ENCODE measurements at regions not wholly inside any gene's neighbourhood (a gene's known extent, or its start where the extent isn't known, plus 50 kb on each side); places are given as distances from the start of the nearest gene placed in this dataset.
A peak's percentile ranks its signal among the peaks of the same experiment; 100 is the strongest.

DNA sequence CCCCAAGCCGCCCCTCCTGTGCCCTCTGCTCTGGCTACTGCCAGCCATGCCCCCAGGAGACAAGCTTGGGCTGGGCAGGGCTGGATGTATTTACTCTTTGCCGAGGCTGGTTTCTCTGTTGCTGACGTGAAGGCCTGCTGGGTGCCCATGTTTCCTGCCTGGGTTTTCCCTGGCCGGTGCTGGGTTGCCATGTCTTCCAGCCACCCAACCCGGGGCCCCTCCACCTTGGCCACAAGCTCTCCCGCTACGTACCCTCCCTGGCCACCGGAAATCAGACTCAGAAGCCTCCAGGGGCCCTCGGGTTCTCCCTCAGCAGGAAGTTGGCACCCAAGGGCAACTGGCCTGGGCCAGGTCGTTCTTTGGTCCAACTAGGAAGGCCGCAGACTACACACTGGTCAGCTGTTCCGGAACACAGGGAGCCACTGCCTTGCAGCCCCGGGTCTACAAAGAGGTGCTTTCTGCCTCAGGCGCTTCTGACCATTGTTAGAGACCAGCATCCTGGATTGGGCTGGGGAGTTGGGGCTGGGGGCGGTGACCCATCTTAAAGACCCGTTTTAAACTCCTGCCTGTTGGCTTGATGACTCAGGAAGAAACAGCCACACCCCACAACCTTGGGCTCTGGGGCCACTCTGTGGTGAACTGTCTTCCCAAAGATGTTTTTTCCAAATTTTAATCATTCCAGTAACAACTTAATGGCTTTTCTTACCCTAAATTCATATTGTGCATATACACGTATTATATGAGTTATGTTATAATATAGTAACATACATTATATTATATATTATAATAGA lies 71.2 kb upstream of the RUNX3 start:
- no peak for DNase-seq (ENCODE audit: low spot score)

DNA sequence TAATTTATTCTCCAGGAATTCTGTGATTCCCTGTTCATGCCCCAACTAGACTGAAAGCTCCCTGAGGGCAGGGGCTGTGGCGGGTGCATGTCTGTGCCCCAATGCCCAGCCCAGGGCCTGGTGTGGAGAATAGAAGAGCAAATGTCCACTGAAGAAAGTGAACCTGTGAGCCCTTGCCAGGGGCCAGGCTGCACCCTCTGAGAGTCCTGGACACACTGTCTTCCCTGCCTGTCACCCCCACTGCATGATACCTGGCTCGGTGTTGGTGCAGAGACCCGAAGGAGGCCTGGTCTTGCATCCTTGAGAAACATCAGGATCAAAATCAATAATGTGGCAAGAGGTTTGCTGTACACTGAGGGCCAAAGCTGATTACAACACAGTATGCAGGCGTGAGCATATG lies 69.8 kb upstream of the RUNX3 start:
- no peak for DNase-seq (ENCODE audit: low spot score)

DNA sequence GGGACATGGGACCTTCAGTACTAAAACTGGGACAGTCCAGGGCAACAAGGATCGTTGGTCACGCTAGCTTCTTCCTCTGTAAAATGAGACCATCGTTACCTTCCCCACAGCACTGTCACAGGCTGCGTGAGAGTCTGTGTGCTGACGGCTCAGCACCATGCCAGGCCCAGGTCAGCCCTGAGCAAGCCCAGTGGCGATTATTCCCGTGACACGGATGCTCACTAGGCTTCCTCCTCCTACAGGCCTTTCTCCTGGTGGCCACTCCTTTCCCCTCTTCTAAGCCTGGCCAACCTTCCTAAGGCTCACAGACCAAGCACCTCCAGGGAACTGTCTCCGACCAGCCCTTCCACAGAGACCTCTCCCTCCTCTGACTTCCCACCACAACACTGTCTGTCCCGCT lies 69.3 kb upstream of the RUNX3 start:
- no peak for DNase-seq (ENCODE audit: low spot score)

DNA sequence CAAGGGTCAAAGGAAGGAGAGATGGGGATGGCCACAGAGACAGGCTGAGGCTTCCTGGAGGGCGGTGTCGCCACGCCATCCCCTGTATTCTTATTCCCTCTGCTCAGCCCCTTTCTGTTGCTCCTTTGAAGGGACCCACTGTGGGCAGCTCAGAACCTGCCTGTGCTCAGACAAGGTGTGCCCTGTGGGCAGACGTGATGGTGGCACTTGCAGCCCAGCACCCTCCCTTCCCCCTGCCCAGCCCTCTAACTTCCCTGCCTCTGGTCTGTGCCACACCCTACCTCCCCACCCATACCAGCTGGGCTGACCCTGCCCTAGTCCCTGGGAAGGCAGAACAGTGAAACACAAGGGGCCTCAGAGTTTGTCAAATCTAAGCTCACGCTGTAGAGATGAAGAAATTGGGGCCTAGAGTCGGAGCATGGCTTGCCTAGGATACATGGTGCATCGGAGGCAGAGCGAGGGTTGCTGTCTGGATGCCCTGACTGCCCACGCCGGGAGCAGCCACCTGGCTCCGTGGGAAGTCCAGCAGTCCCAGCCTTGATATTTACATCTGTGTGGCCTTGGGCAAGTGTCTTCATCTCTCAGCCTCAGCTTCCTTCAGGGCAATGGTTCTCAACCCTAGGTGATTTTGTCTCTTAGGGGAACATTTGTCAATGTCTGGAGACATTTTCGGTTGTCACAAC lies 68.6 kb upstream of the RUNX3 start:
- DNase-seq (ENCODE audit: low spot score) = no peak

DNA sequence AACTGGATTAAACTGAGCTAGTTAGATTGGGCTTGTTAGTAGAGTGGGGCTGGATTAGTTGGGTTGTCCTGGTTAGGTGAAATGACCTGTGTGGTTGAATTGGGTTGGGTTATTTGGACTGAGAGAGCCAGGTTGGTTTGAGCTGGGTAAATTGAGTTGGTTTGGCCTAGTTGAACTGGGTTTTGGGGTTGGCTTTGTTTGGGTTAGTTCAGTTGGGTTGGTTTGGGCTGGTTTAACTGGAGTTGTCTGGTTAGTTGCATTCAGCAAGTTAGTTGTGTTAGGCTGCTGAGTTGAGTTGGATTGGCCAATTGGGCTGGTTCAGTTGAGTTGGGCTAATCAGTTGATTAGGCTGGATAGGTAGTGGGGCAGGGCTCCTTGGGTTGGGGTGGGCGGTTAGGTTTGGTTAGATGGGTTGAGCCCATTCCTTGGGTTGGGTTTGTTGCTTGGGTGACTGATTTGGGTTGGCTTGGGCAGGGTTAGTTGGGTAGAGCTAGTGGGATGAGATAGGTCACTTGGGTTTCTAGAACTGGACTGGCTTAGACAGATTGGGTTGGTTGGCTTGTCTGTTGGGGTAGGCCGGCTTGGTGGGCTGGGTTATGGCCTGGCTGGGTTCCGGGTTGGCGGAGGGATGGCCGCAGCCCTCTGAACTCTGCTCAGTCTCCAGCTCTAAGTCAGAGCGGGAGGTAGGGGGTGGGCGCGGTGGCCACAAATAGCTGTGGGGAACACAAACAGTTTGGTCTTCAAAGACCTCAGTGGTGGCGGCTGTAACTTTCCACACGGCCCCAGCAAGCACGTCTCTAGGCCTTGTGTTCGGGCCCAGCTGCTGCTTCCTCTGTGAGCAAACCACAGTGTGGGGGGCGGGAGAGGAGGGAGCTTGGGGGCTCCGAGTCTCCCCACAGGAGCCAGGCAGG lies 67.2 kb upstream of the RUNX3 start:
- peak; percentile 70 for DNase-seq (ENCODE audit: low spot score)

DNA sequence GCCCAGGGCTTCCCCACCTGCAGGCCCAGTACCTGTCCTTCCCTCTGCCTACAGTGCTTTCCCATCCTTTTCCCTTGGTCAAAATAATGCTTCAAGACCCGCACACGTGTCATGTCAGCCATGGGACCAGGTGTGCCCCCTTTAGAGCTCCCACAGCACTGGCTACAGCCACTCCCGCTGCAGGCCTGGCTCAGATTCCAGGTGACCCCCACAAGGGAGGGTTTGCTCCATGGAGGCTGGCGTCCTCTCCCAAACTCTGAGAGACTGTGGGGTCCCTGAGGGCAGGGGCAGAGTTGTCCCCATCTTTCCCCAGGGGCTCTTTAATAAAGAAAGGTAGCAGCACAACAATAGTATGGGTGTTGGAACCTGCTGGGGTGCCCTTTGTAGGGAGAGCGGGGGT lies 66.4 kb upstream of the RUNX3 start:
- no peak for DNase-seq (ENCODE audit: low spot score)

DNA sequence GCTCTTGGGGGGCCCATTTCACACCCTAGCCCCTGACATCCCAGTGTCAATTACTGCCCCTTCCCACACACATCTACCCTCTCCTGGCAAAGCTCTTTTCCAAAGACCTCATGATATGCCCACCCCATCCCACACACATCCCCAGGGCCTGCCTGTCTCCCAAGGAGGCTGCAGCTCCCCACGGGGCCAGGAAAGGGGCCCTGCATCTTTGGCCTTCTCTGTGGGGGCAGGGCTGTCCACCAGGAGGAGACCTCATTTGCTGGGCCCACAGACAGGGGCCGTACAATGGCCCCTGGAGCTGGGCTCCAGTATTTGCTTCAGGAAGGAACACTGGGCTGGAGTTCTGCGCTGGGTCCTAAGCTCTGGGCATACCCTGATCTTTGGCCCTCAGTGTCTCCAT lies 65.6 kb upstream of the RUNX3 start:
- DNase-seq (ENCODE audit: low spot score) = no peak

DNA sequence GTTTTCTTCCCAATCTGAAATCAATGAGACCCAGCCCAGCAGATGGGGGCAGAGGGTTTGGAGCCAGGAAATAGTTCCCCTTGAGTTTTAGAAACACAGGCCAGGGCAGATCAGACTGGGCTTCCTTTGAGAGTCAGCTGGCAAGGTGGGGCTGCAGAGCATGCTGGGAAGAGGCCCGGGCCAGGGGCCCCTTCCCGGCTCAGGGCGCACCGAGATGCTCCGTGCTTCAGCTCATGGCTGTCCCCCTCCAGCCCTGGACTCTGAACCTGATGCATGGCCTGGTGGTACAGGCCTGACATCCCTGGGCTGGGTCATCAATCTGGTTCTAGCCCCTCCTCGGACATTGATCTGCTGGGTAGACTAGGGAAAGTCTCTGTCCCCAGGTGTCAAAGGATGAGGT lies 65.1 kb upstream of the RUNX3 start:
- no peak for DNase-seq (ENCODE audit: low spot score)

DNA sequence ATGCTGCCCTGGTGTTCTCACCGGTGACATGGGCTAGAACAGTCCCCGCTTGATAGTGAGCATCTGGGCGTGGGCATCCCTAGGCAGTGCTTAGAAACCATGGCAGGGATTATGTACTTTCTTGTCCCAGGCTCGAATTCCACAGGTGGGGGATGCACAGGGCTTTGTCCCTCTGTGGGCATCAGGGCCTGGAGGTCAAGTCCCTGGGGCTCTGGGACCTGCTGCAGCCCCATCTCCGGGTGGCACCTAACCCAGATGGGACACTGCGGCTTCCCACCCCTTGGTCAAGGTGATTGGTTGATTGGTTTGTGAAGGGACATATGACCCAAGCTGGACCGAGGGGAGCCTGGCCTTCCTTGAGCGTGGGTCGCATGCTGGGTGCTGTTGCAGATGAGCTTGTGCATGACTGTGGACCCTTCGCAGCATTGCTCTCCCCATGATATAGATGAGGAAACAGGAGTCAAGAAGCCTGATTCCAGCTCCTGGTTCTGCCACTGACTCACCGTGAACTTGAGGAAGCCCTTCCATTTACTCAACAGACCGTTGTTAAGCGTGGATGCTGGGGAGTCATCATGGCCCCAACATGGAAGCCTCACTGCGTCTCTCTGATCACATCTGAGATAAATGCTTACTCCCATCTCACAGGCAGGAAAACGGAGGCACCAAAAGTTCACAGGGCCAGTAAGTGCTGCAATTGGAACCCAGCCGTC lies 64.0 kb upstream of the RUNX3 start:
- no peak for DNase-seq (ENCODE audit: low spot score)

DNA sequence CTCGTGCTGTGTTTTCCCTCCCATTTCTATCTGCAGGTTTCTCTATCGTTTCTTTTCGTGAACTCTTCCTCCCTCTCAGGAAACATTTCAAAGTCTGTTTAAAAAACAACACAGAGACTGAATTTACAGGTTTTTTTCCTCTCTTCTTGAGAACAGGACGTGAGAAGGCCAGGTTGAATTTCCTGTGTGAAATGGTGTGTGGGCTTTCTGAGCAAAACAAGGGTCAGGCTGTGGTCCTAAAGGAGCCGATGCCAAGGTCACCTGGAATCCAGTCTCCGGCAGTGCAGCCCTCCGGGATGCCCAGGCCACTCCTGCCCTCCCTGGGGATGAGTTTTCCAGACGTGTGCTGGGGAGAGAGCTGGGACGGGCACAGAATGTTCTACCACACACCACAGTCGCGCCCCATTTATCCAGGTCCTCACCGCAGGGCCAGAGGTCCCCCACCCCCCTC lies 62.7 kb upstream of the RUNX3 start:
- no peak for DNase-seq (ENCODE audit: low spot score)

DNA sequence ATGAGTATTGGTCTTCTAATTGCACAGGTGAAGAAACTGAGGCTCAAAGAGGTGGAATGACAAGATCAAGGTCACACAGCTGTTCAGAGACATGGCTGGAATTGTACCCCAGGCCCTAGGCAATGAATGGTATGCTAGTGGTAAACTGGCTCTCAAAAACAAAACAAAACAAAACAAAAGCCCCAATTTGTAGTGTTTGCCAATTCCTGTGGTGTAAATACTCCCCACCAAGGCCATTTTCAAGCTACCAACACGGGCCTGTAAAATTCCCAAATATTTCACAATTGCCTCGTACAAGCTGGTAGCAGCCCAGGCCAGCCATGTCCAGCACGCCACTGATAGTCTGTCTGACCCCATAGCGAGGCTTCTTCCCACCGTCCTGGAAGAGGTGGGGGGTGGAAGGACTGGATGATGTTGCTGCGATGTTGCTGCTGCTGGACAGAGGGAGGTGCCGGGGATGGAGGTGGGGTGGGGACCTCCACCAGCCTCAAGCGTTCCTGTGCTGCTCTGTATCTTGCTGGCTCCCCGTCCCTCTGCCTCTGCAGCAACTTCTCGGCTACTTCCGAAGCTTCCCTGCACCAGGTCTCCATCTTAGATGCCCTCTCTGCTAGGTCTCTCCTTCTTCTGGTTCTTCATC lies 62.2 kb upstream of the RUNX3 start:
- no peak for DNase-seq (ENCODE audit: low spot score)

DNA sequence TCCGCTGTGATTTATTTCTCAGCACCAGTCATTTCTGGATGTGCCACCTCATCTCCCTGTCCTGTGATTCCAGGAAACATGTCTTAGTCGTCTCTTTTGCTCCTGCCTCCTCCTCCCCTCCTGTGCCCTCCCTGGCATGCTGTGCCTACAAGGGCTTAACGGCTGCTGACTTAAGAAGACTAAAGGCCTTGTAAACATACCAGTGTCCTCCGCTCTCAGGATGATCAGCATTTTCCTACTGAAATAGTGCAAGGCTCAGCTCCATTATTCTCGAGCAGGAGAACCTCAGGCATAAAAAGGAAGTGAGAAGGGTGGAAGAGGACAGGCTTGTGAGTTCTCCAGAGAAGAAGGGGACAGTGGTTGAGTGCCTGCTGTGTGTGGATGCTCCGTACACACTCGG lies 61.6 kb upstream of the RUNX3 start:
- DNase-seq (ENCODE audit: low spot score) = no peak

DNA sequence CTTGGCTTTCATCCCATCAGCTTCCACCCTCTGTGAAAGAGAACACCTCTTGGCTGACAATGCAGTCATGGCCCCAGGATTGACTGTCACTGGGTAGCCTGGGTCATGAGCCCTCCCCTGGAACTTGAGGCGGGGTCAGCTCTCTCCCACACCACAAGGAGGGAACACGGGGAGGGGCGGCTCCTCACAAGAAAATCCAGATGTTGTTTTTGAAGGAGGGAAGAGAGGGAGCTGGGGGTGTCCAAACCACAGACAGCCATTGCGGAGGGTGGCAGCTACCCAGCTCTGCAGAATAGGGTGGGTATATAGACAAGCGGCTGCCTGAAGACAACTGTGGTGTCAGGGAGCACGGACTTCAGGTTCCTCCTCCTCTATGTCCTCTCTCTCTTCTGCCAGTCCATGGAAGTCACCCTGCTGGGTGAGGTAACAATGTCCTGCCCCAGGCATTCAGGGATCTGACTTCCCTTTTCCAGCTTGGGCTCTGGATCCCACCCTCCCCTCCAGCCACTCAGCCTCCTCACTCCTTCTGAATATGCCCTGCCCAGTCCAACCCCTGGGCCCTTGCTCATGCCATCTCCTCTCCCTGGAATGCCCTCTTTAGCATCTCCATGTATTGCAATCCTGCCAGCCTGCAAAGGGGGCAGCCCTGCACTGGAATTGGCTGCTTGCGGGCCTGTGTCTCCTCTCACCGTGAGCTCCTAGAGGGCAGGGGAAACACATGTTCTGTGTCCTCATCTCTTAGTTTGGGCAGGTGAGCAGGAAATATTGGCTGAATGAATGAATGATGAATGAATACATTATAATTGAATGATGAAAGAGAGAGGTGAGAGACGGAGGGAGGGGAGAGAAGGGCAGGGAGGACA lies 60.9 kb upstream of the RUNX3 start:
- DNase-seq (ENCODE audit: low spot score) = no peak

DNA sequence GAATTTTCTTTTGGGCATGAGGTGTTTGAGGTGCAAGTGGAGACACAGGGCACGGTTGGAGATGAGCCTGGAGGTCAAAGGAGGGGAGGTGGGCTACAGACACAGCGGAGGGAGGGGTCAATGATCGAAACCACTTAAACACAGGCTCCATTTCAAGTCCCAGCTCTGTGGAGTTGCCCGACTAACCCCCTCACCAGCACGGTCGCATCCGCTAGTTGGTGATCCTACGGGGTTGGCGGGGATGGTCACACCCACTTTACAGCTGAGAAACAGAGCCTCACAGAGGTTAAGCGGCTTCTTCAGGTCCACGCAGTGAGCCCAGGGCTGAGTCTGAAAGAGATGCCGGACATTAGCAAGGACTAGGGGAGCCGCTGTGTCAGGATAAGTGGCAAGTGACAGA lies 60.1 kb upstream of the RUNX3 start:
- DNase-seq (ENCODE audit: low spot score) = no peak

DNA sequence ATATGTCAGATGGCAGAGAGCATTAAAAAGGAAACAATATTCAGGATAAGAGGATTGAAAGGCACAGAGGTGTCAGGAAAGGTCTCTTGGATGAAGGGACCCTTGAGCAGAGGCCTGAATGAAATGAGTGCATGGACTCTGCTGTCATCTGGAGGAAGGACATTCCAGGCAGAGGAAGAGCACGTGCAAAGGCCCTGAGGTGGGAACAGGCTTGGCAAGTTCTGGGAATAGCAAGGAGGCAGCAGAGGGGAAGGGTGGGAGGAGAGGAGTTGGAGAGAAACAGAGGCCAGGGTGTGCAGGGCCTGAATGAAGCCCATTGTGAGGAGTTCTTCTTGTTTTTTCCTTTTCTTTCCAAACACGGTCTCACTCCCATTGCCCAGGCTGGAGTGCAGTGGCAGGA lies 59.0 kb upstream of the RUNX3 start:
- no peak for DNase-seq (ENCODE audit: low spot score)

DNA sequence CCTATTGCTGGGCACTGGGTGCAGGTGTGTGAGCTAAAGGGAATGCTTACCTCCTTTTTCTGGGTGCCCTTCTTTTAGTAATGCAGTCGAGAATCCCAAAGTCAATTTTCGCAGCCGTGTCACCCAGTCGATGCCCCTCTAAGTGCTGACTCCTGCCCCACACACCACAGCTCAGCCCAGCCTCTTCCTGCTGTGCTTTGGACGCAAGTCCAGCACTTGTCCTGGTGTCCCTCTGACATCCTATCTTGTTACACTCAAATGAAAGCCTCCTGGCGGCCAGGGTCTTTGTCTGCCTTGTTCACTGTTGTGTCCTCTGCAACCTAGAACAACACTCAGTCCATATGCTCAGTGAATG lies 58.5 kb upstream of the RUNX3 start:
- DNase-seq (ENCODE audit: low spot score) = no peak

DNA sequence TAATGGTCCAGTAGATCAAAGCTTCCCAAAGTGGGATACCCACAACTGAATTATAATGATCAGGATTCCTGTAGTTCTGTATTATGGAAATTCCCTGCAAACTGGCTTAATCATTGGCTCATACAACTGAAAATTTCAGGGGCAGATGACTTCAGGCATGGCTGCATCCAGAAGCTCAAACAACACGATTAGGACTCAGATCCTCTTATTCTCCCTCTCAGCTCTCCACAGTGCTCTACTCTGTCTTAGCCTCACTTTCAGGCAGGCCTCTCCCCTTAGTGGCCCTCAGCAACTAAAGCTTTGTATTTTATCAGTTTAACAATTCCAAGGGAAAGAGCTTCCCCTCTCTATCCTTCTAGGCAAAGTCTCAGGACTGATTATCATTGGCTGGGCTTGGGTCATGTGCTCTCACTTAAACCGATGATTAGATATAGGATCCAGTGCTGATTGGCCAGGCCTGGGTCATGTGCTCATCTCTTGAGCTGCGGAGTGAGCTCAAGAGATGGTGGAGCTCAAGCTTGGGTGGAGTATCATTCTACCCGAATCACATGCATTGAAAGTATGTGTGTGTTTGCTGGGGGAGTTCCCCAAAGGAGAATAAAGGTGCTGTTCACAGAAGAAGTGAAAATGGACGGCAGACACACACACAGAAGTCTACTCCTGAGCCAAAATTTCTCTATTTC lies 57.9 kb upstream of the RUNX3 start:
- DNase-seq (ENCODE audit: low spot score) = peak; percentile 68

DNA sequence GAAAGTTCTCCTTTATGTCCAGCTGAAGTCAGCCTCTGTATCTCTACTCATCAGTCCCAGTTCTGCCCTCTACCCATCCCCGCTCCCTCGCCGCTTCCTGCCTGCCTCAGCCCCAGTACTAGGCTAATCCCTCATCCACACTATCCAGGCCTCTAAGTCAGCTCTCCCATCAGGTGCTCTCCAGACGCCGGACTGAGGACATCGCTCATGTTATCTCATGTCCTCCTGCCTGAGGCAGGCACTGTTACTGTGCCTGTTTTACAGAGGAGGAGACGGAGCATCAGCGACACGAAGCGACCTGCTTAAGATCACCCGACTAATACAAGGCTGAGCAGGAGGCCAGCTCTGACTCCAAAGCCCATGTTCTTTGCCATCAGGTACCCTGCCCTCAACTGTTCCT lies 57.3 kb upstream of the RUNX3 start:
- DNase-seq (ENCODE audit: low spot score) = no peak

DNA sequence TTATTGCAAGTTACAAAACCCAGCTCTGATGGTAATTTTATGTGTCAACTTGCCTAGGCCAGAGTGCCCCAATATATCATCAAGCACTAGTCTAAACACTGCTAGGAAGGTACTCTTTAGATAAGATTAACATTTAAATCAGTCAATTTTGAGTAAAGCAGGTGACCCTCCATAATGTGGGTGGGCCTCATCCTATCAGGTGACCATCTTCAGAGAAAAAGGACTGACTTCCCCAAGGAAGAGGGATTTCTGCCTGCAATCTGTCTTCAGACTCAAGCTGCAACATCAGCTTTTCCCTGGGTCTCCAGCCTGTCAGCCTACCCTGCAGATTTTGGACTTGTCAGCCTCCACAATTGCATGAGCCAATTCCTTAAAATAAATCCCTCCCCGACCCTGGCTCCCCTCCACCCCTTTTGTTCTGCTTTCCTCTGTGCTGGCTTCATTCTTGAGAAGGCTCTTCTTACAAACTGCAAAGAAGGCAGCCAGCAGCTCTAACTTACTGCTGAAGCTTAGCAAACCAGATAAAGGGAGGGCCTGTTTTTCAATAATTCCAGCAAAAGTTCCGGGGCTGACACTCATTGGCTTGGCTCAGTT lies 56.4 kb upstream of the RUNX3 start:
- DNase-seq (ENCODE audit: low spot score) = no peak

DNA sequence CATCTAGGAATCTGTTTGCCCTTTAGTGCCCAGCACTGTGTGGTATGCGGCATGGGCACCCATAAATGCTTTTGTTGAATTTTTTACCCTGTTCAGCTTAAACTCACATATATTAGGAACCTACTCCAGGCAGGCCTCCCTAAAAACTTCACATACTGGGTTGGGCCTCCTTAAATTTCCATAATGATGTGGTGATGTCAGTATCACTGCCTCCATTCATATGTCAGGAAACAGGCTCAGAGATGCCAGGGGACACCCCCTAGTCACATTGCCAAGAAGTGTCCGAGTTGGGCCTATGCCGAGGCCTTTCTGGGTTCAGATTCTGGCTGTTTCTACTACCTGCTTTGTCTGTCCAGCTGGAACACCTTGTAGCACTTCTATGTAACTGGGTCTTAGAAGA lies 55.7 kb upstream of the RUNX3 start:
- no peak for DNase-seq (ENCODE audit: low spot score)

Data from NAMALWA (cell line).